B cell (primary cell): ENCODE measurements at regions not wholly inside any gene's neighbourhood (a gene's known extent, or its start where the extent isn't known, plus 50 kb on each side); places are given as distances from the start of the nearest gene placed in this dataset.

Source experiments
- ATAC-seq: fragments of 200-7000 bp; cut with Tn5 transposase; one replicate; pipeline ENCODE4 v1.10.0; 2021; ENCODE audit warnings: low read depth, mild to moderate bottlenecking, moderate number of reproducible peaks, moderate library complexity
- CTCF ChIA-PET: fragments of 350-600 bp; sonication (Branson Sonifier 250); formaldehyde crosslinking; loops from one replicate; lab custom pipeline; 2021; ENCODE audit warnings: antibody characterized with exemption, inconsistent platforms; lab: Charles Lee
- POLR2A ChIA-PET: fragments of 350-600 bp; sonication (Branson Sonifier 250); formaldehyde crosslinking; loops from one replicate; lab custom pipeline; 2021; ENCODE audit warnings: antibody characterized with exemption; lab: Charles Lee
- DNase-seq: peaks from one replicate; pipeline ENCODE4 v3.0.0; 2013
- H2AFZ ChIP-seq: 2 replicates; pipeline ENCODE4 v1.6.1; 2012; ENCODE audit warnings: mild to moderate bottlenecking, low read depth, low read length; ENCODE audit not compliant: insufficient read depth, poor library complexity, severe bottlenecking
- H3K27ac ChIP-seq, 2 donors: 1 replicate in 1 of 2; 2 replicates in 1 of 2; pipeline ENCODE4 v1.5.1; 2012 to 2013; ENCODE audit warnings: low read length in 2 of 2, mild to moderate bottlenecking in 2 of 2, moderate library complexity in 1 of 2
- H3K27me3 ChIP-seq, 4 experiments: fragments of 200-600 bp in 1 of 4; sonication (generic) in 1 of 4; replicated peaks in 1 of 4; 1 replicate in 2 of 4; 2 replicates in 2 of 4; pipeline versions ENCODE4 v1.6.1 to v1.7.0; 2013 to 2016; ENCODE audit warnings: low read length in 3 of 4, mild to moderate bottlenecking in 2 of 4, mixed read lengths in 1 of 4, moderate library complexity in 1 of 4; ENCODE audit not compliant: insufficient read depth in 4 of 4, control insufficient read depth in 3 of 4; ENCODE audit errors: control extremely low read depth in 1 of 4
- H3K36me3 ChIP-seq, 2 experiments: replicated peaks in 1 of 2; 1 replicate in 1 of 2; 2 replicates in 1 of 2; pipeline versions ENCODE4 v1.6.1 to v1.7.1; 2013; ENCODE audit warnings: low read length in 1 of 2; ENCODE audit not compliant: insufficient read depth in 2 of 2, control insufficient read depth in 1 of 2; ENCODE audit errors: control extremely low read depth in 1 of 2, extremely low read depth in 1 of 2
- H3K4me1 ChIP-seq, 2 donors: fragments of 200-600 bp in 1 of 2; sonication (generic) in 1 of 2; 1 replicate in 1 of 2; 2 replicates in 1 of 2; pipeline versions ENCODE4 v1.5.1 to v1.6.1; 2013 to 2017; ENCODE audit warnings: low read length in 2 of 2; ENCODE audit not compliant: control insufficient read depth in 2 of 2, insufficient read depth in 2 of 2
- H3K4me2 ChIP-seq: replicated peaks from 2 replicates; pipeline ENCODE3; 2012; ENCODE audit warnings: mild to moderate bottlenecking, low read depth, low read length; ENCODE audit not compliant: poor library complexity, severe bottlenecking
- H3K4me3 ChIP-seq, 5 experiments: fragments of 200-600 bp in 1 of 5; sonication (generic) in 1 of 5; 1 replicate in 3 of 5; 2 replicates in 2 of 5; pipeline versions ENCODE4 v1.5.1 to v1.7.0; 2011 to 2016; ENCODE audit warnings: low read length in 4 of 5, mild to moderate bottlenecking in 4 of 5, low read depth in 2 of 5, control low read depth in 1 of 5, moderate library complexity in 1 of 5; ENCODE audit not compliant: insufficient read depth in 1 of 5; ENCODE audit errors: control extremely low read depth in 1 of 5, extremely low read depth in 1 of 5
- H3K79me2 ChIP-seq: fragments of 200-600 bp; sonication (generic); one replicate; pipeline ENCODE4 v1.6.0; 2016; ENCODE audit warnings: low read length; ENCODE audit not compliant: control insufficient read depth, insufficient read depth
- H3K9ac ChIP-seq: fragments of 200-600 bp; sonication (generic); 2 replicates; pipeline ENCODE4 v1.6.1; 2017; ENCODE audit warnings: mild to moderate bottlenecking, low read length, moderate library complexity
- H3K9me3 ChIP-seq, 3 donors: one replicate each; pipeline versions ENCODE4 v1.6.1 to v1.7.1; 2013; ENCODE audit warnings: low read length in 2 of 3; ENCODE audit not compliant: control insufficient read depth in 2 of 3, insufficient read depth in 1 of 3; ENCODE audit errors: control extremely low read depth in 1 of 3
- H4K20me1 ChIP-seq: 2 replicates; pipeline ENCODE4 v1.6.0; 2012; ENCODE audit warnings: mild to moderate bottlenecking, low read length; ENCODE audit not compliant: insufficient read depth, control insufficient read depth, poor library complexity, severe bottlenecking
- H3K27ac Mint-ChIP-seq: one replicate; pipeline ENCODE4 v1.8.0; 2021; ENCODE audit warnings: mixed read lengths
- H3K27me3 Mint-ChIP-seq: one replicate; pipeline ENCODE4 v1.8.0; 2021; ENCODE audit warnings: mixed read lengths
- H3K4me1 Mint-ChIP-seq: one replicate; pipeline ENCODE4 v1.8.0; 2021; ENCODE audit warnings: mixed read lengths
- H3K4me3 Mint-ChIP-seq: one replicate; pipeline ENCODE4 v1.8.0; 2021; ENCODE audit warnings: mixed read lengths
- H3K9me3 Mint-ChIP-seq: one replicate; pipeline ENCODE4 v1.8.0; 2022; ENCODE audit warnings: mixed read lengths; ENCODE audit not compliant: insufficient read depth
- CTCF ChIP-seq: fragments of 200-600 bp; IDR thresholded peaks from one replicate; pipeline ENCODE4 v1.8.0; 2022; ENCODE audit warnings: antibody characterized with exemption, mild to moderate bottlenecking
- EZH2 ChIP-seq: IDR thresholded peaks from 2 replicates; pipeline ENCODE4 v1.6.1; 2012; ENCODE audit warnings: borderline replicate concordance, low read depth, mild to moderate bottlenecking, moderate library complexity, low read length; ENCODE audit not compliant: insufficient read depth, poor library complexity, severe bottlenecking
- WGBS: methylation state at CpG from one replicate; pipeline ENCODE4 v1.1.5; 2013; ENCODE audit warnings: missing lambda C conversion rate; ENCODE audit not compliant: insufficient coverage; 5-methylcytosine and 5-hydroxymethylcytosine counted together
- intact Hi-C: fragments of 100-400 bp; cut with micrococcal nuclease; formaldehyde crosslinking; loops from one replicate; pipeline ENCODE4 v1.10.0; 2022

GRCh38 chr13:27338207-27338606, 67.6 kb downstream of the RASL11A start:
- no peaks in the 10 kb centered on the region for H4K20me1 ChIP-seq
- no peaks in the 10 kb centered on the region for H3K9me3 Mint-ChIP-seq
- H3K27ac ChIP-seq = no peak overlapping the region
- no peak for TF ChIP-seq EZH2
- no peak for TF ChIP-seq CTCF
- no peaks in the 10 kb centered on the region for H3K79me2 ChIP-seq
- ChIA-PET POLR2A (no interaction called here), CTCF (interaction anchor here (0.7 to 3.5 kb wide), 7 partner anchors 11 to 353 kb away, joined by 3 to 28 read pairs (median 4); no protein-coding TSS in a partner anchor)
- H3K9me3 ChIP-seq = no peaks in the 10 kb centered on the region
- WGBS = 100% methylated on average over 1 of the region's 1 CpG
- no peaks in the 10 kb centered on the region for H3K27me3 Mint-ChIP-seq
- intact Hi-C loops = no loop called here
- ATAC-seq (no peak), DNase-seq (no peak)
- H3K9ac ChIP-seq = no peak overlapping the region
- peaks cover 0 to 5% (median 1%) of the 10 kb centered on the region in 4 experiments for H3K27me3 ChIP-seq
- no peak overlapping the region for H3K4me3 ChIP-seq
- H3K4me3 Mint-ChIP-seq = no peak overlapping the region
- H3K4me2 ChIP-seq = no peak overlapping the region
- no peaks in the 10 kb centered on the region for H3K4me1 Mint-ChIP-seq
- H3K36me3 ChIP-seq = no peaks in the 10 kb centered on the region
- no peak overlapping the region for H3K27ac Mint-ChIP-seq
- H3K4me1 ChIP-seq = peaks cover 0 to 6% of the 10 kb centered on the region in 2 donors
- H2AFZ ChIP-seq = no peak overlapping the region

GRCh38 chr13:27338816-27339215, 68.2 kb downstream of the RASL11A start:
- ChIA-PET POLR2A (no interaction called here), CTCF (interaction anchor here (0.6 to 3.5 kb wide), 11 partner anchors 8 to 354 kb away, joined by 3 to 28 read pairs (median 5); no protein-coding TSS in a partner anchor)
- Histone ChIP-seq H3K9ac (no peak overlapping the region), H3K36me3 (no peaks in the 10 kb centered on the region), H3K27ac (no peak overlapping the region), H3K4me2 (peak overlapping the region; percentile 22), H2AFZ (no peak overlapping the region), H3K79me2 (no peaks in the 10 kb centered on the region), H3K4me3 (no peak overlapping the region), H3K4me1 (peaks cover 0 to 6% of the 10 kb centered on the region in 2 donors), H3K9me3 (no peaks in the 10 kb centered on the region), H4K20me1 (no peaks in the 10 kb centered on the region), H3K27me3 (peaks cover 0 to 5% (median 1%) of the 10 kb centered on the region in 4 experiments)
- no peaks in the 10 kb centered on the region for H3K27me3 Mint-ChIP-seq
- DNase-seq = peak; percentile 19
- no peaks in the 10 kb centered on the region for H3K9me3 Mint-ChIP-seq
- WGBS = 75% methylated on average over 2 of the region's 8 CpGs
- no peak for ATAC-seq
- intact Hi-C loops = no loop called here
- H3K4me1 Mint-ChIP-seq = no peaks in the 10 kb centered on the region
- TF ChIP-seq EZH2 (no peak), CTCF (no peak)
- no peak overlapping the region for H3K27ac Mint-ChIP-seq
- H3K4me3 Mint-ChIP-seq = no peak overlapping the region
